Smooth muscle cell (in vitro differentiated cells): ENCODE measurements at regions not wholly inside any gene's neighbourhood (a gene's known extent, or its start where the extent isn't known, plus 50 kb on each side); places are given as distances from the start of the nearest gene placed in this dataset.
A peak's percentile ranks its signal among the peaks of the same experiment; 100 is the strongest.

Experiments used
- DNase-seq: peaks from one replicate; lab custom pipeline; 2025; ENCODE audit not compliant: unreplicated experiment; lab: John Stamatoyannopoulos, UW
- H2AFZ ChIP-seq: fragments of 200-600 bp; sonication (generic); 2 replicates; pipeline ENCODE4 v1.6.0; 2016; ENCODE audit warnings: antibody characterized with exemption, low read depth, mild to moderate bottlenecking
- H3F3A ChIP-seq: fragments of 200-600 bp; sonication (generic); 2 replicates; pipeline ENCODE4 v1.6.0; 2017; ENCODE audit warnings: antibody characterized with exemption, low read depth
- H3K27ac ChIP-seq: fragments of 200-600 bp; sonication (generic); 2 replicates; pipeline ENCODE4 v1.5.1; 2016; ENCODE audit warnings: low read depth, mild to moderate bottlenecking
- H3K27me3 ChIP-seq: fragments of 200-600 bp; sonication (generic); 2 replicates; pipeline ENCODE4 v1.6.1; 2016; ENCODE audit warnings: low read depth, mild to moderate bottlenecking
- H3K36me3 ChIP-seq: fragments of 200-600 bp; sonication (generic); 2 replicates; pipeline ENCODE4 v1.5.1; 2016; ENCODE audit warnings: low read depth
- H3K4me1 ChIP-seq: fragments of 200-600 bp; sonication (generic); 2 replicates; pipeline ENCODE4 v1.5.1; 2016; ENCODE audit warnings: low read depth
- H3K4me2 ChIP-seq: fragments of 200-600 bp; sonication (generic); 2 replicates; pipeline ENCODE4 v1.6.0; 2016; ENCODE audit warnings: mild to moderate bottlenecking
- H3K4me3 ChIP-seq: fragments of 200-600 bp; sonication (generic); 2 replicates; pipeline ENCODE4 v1.5.1; 2016; ENCODE audit warnings: mild to moderate bottlenecking
- H3K79me2 ChIP-seq: fragments of 200-600 bp; sonication (generic); 2 replicates; pipeline ENCODE4 v1.6.0; 2016; ENCODE audit warnings: low read depth, mild to moderate bottlenecking
- H3K9ac ChIP-seq: fragments of 200-600 bp; sonication (generic); 2 replicates; pipeline ENCODE4 v1.6.0; 2016; ENCODE audit warnings: low read depth
- H3K9me3 ChIP-seq: fragments of 200-600 bp; sonication (generic); replicated peaks from 2 replicates; pipeline ENCODE4 v1.5.1; 2016; ENCODE audit warnings: low read depth
- H4K20me1 ChIP-seq: fragments of 200-600 bp; sonication (generic); 2 replicates; pipeline ENCODE4 v1.6.0; 2016; ENCODE audit warnings: low read depth
- CTCF ChIP-seq: fragments of 200-600 bp; sonication (generic); IDR thresholded peaks from 2 replicates; pipeline ENCODE4 v1.5.1; 2017; ENCODE audit warnings: borderline replicate concordance, mild to moderate bottlenecking, antibody characterized with exemption; ENCODE audit not compliant: insufficient read depth, poor library complexity, severe bottlenecking
- WGBS: methylation state at CpG from one replicate; pipeline ENCODE4 v1.1.7; 2016; ENCODE audit warnings: low lambda C conversion rate; 5-methylcytosine and 5-hydroxymethylcytosine counted together

DNA sequence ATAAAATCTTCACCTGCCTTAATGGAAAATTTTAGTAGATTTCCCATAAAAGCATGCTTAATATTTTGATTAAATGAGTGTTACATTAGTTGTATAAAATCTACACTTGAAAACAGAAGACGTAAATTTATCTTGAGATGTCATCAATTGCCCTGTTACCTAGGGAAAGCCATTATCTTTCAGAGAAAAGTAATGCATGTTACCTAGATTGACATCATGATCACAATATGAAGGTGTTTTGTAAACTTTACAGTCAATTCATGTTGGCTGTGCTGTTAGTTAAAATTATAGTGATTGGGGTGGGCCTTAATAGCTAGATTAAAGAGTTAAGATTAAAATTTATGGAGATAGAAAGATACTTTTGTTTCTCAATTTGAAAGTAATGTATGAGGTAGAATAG lies 293.2 kb upstream of the PCDH18 start:
- Histone ChIP-seq H3K9ac (no peak overlapping the region), H2AFZ (no peak overlapping the region), H3K4me2 (no peak overlapping the region), H3K4me1 (no peaks in the 10 kb centered on the region), H3K27ac (no peak overlapping the region), H3K36me3 (no peaks in the 10 kb centered on the region), H3K4me3 (no peak overlapping the region), H4K20me1 (no peaks in the 10 kb centered on the region), H3K79me2 (no peaks in the 10 kb centered on the region), H3K27me3 (no peaks in the 10 kb centered on the region), H3K9me3 (peaks cover 1% of the 10 kb centered on the region), H3F3A (no peaks in the 10 kb centered on the region)
- DNase-seq = no peak
- TF ChIP-seq CTCF = no peak
- WGBS = 86% methylated on average over 1 of the region's 1 CpG

DNA sequence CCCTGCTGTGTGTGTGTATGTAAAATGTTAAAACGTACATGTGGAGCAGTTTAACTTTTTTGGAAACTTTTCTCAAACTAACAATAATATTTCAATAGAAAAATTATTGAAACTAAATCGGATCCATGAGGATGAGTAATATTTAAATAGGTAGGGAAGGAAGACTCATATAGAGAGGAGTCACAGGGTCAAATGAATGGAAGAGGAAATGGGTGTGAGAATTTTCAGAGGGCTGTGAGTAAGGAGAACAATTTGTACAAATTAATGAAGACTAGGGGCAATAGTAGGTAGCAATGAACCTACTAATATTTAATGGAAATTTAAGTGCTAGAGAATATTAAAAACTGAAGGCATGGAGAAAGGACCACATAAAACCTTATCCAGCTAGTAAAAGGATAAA lies 290.7 kb upstream of the PCDH18 start:
- no peak for DNase-seq
- no peak for TF ChIP-seq CTCF
- H3K79me2 ChIP-seq = no peaks in the 10 kb centered on the region
- no peaks in the 10 kb centered on the region for H3K36me3 ChIP-seq
- no peak overlapping the region for H3K4me2 ChIP-seq
- H3K4me1 ChIP-seq = no peaks in the 10 kb centered on the region
- no peaks in the 10 kb centered on the region for H3F3A ChIP-seq
- no peaks in the 10 kb centered on the region for H4K20me1 ChIP-seq
- no peak overlapping the region for H3K4me3 ChIP-seq
- no peak overlapping the region for H3K9ac ChIP-seq
- no peak overlapping the region for H2AFZ ChIP-seq
- no peaks in the 10 kb centered on the region for H3K27me3 ChIP-seq
- no peak overlapping the region for H3K27ac ChIP-seq
- 83% methylated on average over 2 of the region's 2 CpGs for WGBS
- H3K9me3 ChIP-seq = no peaks in the 10 kb centered on the region

- TF ChIP-seq CTCF = peak; percentile 55
- H3K27ac ChIP-seq = no peak overlapping the region
- H3K27me3 ChIP-seq = no peaks in the 10 kb centered on the region
- no peak overlapping the region for H3K4me3 ChIP-seq
- no peaks in the 10 kb centered on the region for H3F3A ChIP-seq
- H3K9ac ChIP-seq = no peak overlapping the region
- H3K9me3 ChIP-seq = no peaks in the 10 kb centered on the region
- WGBS = 94% methylated on average over 1 of the region's 1 CpG
- DNase-seq = no peak
- no peaks in the 10 kb centered on the region for H3K36me3 ChIP-seq
- H3K4me1 ChIP-seq = no peaks in the 10 kb centered on the region
- no peaks in the 10 kb centered on the region for H4K20me1 ChIP-seq
- no peak overlapping the region for H3K4me2 ChIP-seq
- no peak overlapping the region for H2AFZ ChIP-seq
- H3K79me2 ChIP-seq = no peaks in the 10 kb centered on the region
Measured at GRCh38 chr4:137819964-137820383, 287.7 kb upstream of the PCDH18 start.

DNA sequence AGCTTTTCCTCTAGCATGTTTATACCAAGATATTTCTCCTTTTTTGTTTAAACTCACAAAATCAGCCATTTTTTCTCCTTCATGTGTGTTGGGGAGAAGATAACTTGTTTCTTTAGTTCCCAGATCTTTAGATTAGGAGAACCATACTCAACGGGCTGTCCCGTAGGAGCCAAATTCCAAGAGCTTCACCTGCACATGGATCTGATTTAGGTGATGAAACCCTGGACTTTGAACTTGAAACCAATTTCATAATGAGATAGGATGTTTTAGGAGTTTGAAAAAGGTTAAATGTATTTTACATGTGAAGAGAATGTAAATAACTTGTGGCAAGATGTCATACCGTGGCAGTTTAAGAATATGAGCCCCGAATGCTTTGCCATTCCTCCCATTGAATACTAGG lies 280.0 kb upstream of the PCDH18 start:
- Histone ChIP-seq H3K9ac (no peak overlapping the region), H2AFZ (no peak overlapping the region), H3K27me3 (no peaks in the 10 kb centered on the region), H3K4me3 (no peak overlapping the region), H3K27ac (no peak overlapping the region), H3F3A (no peaks in the 10 kb centered on the region), H4K20me1 (no peaks in the 10 kb centered on the region), H3K79me2 (no peaks in the 10 kb centered on the region), H3K9me3 (no peaks in the 10 kb centered on the region), H3K4me1 (no peaks in the 10 kb centered on the region), H3K4me2 (no peak overlapping the region), H3K36me3 (no peaks in the 10 kb centered on the region)
- no peak for DNase-seq
- TF ChIP-seq CTCF = no peak
- WGBS = 93% methylated on average over 4 of the region's 4 CpGs
